ENCODE measurements at regions not wholly inside any gene's neighbourhood (a gene's known extent, or its start where the extent isn't known, plus 50 kb on each side); places are given as distances from the start of the nearest gene placed in this dataset.
"Not testable (repeated sequence)": the region's sequence is repeated elsewhere in the genome, so short reads cannot be mapped to it uniquely, and the experiment has no call there.

DNA sequence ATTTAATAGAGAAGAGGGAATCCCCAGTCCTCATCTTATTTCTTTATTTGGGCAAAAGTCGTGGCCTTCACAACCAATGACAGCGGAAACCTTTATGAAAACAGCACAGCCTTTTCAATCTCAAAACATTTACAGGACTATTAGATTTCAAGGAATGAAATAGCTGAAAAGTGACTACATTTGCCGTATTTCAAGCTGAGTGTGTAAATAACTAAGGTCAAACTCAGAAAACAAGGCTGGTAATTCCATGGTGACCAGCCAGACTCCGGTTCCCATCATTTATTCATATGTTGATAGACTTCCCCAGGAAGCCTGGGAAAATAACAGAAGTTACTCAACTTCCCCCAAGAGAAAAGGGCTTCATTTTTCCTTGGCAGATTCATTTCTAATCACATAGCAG is 457.3 kb upstream of the NFE2L3 start:
- intact Hi-C loops (cut with micrococcal nuclease): no loop called here
- Mint-ChIP-seq H3K27ac (no peak overlapping the region), H3K36me3 (ENCODE audit: low read depth) (no peaks in the 10 kb centered on the region), H3K27me3 (peaks cover 6% of the 10 kb centered on the region), H3K9me3 (no peaks in the 10 kb centered on the region), H3K4me3 (no peak overlapping the region), H3K4me1 (ENCODE audit: low read depth) (no peaks in the 10 kb centered on the region)
- ATAC-seq: no peak
- ChIA-PET POLR2A (no interaction called here), CTCF (no interaction called here)
- DNase-seq: no peak
- TF ChIP-seq, protein P1, sequence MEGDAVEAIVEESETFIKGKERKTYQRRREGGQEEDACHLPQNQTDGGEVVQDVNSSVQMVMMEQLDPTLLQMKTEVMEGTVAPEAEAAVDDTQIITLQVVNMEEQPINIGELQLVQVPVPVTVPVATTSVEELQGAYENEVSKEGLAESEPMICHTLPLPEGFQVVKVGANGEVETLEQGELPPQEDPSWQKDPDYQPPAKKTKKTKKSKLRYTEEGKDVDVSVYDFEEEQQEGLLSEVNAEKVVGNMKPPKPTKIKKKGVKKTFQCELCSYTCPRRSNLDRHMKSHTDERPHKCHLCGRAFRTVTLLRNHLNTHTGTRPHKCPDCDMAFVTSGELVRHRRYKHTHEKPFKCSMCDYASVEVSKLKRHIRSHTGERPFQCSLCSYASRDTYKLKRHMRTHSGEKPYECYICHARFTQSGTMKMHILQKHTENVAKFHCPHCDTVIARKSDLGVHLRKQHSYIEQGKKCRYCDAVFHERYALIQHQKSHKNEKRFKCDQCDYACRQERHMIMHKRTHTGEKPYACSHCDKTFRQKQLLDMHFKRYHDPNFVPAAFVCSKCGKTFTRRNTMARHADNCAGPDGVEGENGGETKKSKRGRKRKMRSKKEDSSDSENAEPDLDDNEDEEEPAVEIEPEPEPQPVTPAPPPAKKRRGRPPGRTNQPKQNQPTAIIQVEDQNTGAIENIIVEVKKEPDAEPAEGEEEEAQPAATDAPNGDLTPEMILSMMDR (IDR thresholded peaks at IDR 0.05): no peak

DNA sequence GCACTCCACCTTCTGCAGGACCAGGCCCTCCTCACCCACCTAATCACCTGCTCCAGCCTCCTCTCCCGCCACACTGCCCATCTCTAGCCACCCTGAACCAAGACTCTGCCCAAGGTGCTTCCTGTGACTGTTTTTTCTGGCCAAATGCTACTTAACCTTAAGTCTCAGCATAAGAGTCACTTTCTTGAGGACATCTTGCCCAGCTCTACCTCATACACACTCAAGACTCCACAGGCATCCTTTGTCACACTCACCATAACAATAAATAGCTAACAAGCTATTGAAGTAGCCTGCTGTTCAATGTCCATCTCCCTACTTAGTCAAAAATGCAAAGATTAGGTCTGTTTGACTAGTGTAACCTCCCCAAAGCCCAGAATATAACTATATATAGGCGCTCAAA is 455.4 kb upstream of the NFE2L3 start:
- ChIA-PET CTCF (no interaction called here), POLR2A (no interaction called here)
- intact Hi-C loops (cut with micrococcal nuclease): no loop called here
- no peaks in the 10 kb centered on the region for H3K4me1 Mint-ChIP-seq (ENCODE audit: low read depth)
- DNase-seq (no peak), ATAC-seq (no peak)
- H3K36me3 Mint-ChIP-seq (ENCODE audit: low read depth): no peaks in the 10 kb centered on the region
- H3K4me3 Mint-ChIP-seq: no peak overlapping the region
- H3K27ac Mint-ChIP-seq: no peak overlapping the region
- peaks cover 6% of the 10 kb centered on the region for H3K27me3 Mint-ChIP-seq
- TF ChIP-seq, protein P1 (IDR thresholded peaks at IDR 0.05): no peak
- H3K9me3 Mint-ChIP-seq: no peaks in the 10 kb centered on the region

DNA sequence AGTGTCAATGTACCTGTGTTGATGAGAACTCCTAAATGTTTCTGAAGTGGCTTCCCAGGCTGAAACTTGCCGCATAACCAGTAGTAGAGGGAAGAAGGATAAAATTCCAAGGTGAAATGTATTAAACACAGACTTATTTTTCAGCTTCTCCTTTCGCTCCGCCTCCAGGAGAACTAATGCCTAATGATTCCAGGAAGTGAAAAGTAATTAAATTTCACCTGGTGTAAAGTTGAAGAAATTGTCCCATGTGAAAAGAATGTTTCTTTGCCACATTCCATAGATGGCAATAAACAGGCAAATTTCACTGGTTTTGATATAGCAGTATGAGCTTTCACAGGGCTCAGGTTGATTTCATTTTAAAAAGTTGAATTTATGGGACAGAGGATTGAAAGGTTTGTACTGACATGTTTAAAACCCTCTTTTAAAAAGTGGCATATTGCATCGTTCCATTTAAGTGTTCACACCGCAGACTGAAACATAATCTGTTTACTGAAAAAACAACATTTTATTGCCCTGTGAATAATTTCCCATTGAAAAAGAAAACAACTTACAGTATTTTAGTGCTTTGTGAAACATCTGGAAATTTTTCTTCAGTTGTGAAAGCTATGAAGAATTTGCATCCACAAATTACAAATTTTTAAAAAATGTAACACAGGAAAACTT is 453.4 kb upstream of the NFE2L3 start:
- ChIA-PET CTCF (interaction anchor here (1.3 kb wide), 1 partner anchor 153 kb away, joined by 3 read pairs; no protein-coding TSS in a partner anchor), POLR2A (no interaction called here)
- Mint-ChIP-seq H3K9me3 (no peaks in the 10 kb centered on the region), H3K4me1 (ENCODE audit: low read depth) (no peaks in the 10 kb centered on the region), H3K36me3 (ENCODE audit: low read depth) (no peaks in the 10 kb centered on the region), H3K4me3 (no peak overlapping the region), H3K27ac (no peak overlapping the region), H3K27me3 (peaks cover 6% of the 10 kb centered on the region)
- intact Hi-C loops (cut with micrococcal nuclease): no loop called here
- DNase-seq (no peak), ATAC-seq (no peak)
- TF ChIP-seq, protein P1 (IDR thresholded peaks at IDR 0.05): no peak

DNA sequence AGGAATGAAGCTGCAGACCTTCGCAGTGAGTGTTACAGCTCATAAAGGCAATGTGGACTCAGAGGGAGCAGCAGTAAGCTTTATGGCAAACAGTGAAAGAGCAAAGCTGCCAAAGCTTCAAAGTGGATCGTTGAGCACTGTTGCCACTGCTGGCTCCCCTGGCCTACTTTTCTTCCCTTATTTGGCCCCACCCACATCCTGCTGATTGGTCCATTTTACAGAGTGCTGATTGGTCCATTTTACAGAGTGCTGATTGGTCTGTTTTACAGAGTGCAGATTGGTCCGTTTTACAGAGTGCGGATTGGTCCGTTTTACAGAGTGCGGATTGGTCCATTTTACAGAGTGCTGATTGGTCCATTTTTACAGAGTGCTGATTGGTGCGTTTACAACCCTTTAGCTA is 451.9 kb upstream of the NFE2L3 start:
- H3K4me1 Mint-ChIP-seq (ENCODE audit: low read depth); H3K36me3 Mint-ChIP-seq (ENCODE audit: low read depth); H3K27ac Mint-ChIP-seq; CTCF ChIA-PET; H3K9me3 Mint-ChIP-seq; ATAC-seq; DNase-seq; intact Hi-C loops (cut with micrococcal nuclease); POLR2A ChIA-PET; H3K4me3 Mint-ChIP-seq; H3K27me3 Mint-ChIP-seq: not testable (repeated sequence)

DNA sequence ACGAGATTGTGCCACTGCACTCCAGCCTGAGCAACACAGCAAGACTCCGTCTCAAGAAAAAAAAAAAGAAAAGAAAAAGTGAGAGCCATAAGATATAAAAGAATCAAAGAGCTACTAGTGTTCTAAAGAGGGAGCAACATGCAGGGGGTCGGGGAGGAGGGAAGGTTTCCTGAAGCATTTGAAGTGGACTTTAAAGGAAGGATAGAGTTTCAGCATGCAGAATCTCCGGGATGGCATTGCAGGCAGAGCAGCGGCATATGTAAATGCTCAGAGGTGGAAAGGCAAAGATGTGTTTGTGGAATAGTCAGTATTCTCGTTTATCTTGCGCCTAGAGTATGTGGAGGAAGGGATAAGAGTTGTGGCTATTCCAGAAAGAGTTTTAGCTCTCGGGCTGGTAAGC is 447.6 kb upstream of the NFE2L3 start:
- Mint-ChIP-seq H3K4me1 (ENCODE audit: low read depth) (no peaks in the 10 kb centered on the region), H3K27ac (no peak overlapping the region), H3K36me3 (ENCODE audit: low read depth) (no peaks in the 10 kb centered on the region), H3K9me3 (no peaks in the 10 kb centered on the region), H3K4me3 (no peak overlapping the region), H3K27me3 (no peaks in the 10 kb centered on the region)
- TF ChIP-seq, protein P1 (IDR thresholded peaks at IDR 0.05): no peak
- no peak for DNase-seq
- no peak for ATAC-seq
- POLR2A ChIA-PET: no interaction called here
- intact Hi-C loops (cut with micrococcal nuclease): no loop called here
- CTCF ChIA-PET: no interaction called here

DNA sequence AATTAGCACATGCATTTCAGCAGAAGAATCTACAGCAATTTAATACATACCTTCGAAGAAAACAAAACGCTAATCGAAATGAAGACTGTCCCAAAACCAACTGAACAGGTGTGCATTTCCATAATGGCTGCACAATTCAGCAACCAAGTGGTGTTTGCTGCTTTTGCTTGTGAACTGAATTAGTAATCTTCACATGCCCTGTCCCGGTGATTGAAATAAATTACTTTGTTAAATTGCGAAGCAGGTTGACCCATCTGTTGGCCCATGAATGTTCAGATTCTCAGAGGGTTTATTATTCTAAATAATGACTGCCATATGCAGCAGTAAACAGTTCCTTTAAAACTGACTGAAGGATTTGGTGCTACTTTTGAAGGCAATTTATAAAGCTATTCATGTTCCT is 445.2 kb upstream of the NFE2L3 start:
- no peaks in the 10 kb centered on the region for H3K27me3 Mint-ChIP-seq
- no peak for DNase-seq
- CTCF ChIA-PET: no interaction called here
- intact Hi-C loops (cut with micrococcal nuclease): no loop called here
- no peaks in the 10 kb centered on the region for H3K36me3 Mint-ChIP-seq (ENCODE audit: low read depth)
- H3K27ac Mint-ChIP-seq: no peak overlapping the region
- TF ChIP-seq, protein P1 (IDR thresholded peaks at IDR 0.05): no peak
- H3K9me3 Mint-ChIP-seq: no peaks in the 10 kb centered on the region
- no peak for ATAC-seq
- POLR2A ChIA-PET: no interaction called here
- no peaks in the 10 kb centered on the region for H3K4me1 Mint-ChIP-seq (ENCODE audit: low read depth)
- no peak overlapping the region for H3K4me3 Mint-ChIP-seq

All from activated CD8-positive, alpha-beta T cell treated with anti-CD3 and anti-CD28 coated beads for 36 hours (primary cell).